Stimulated activated CD4-positive, alpha-beta T cell treated with anti-CD3 and anti-CD28 coated beads, TNF-alpha, amount 100 ng/mL, for 24 hours (primary cell): ENCODE measurements at regions not wholly inside any gene's neighbourhood (a gene's known extent, or its start where the extent isn't known, plus 50 kb on each side); places are given as distances from the start of the nearest gene placed in this dataset.

Experiments
- DNase-seq, 3 experiments: peaks; one replicate each; pipeline ENCODE4 v3.0.0-alpha.2; 2020; ENCODE audit warnings: low read depth in 3 of 3

GRCh38 chr10:128316925-128317324 is 190.7 kb upstream of the MKI67 start:
- DNase-seq = no peak

GRCh38 chr10:128318366-128318765 is 192.1 kb upstream of the MKI67 start:
- no peak for DNase-seq

GRCh38 chr10:128318913-128319312 is 192.7 kb upstream of the MKI67 start:
- no peak for DNase-seq

GRCh38 chr10:128322106-128322505 is 195.9 kb upstream of the MKI67 start:
- DNase-seq = no peak

GRCh38 chr10:128322950-128323349 is 196.7 kb upstream of the MKI67 start:
- DNase-seq = no peak

GRCh38 chr10:128324058-128324827 is 198.0 kb upstream of the MKI67 start:
- no peak for DNase-seq

- DNase-seq = no peak
Measured at GRCh38 chr10:128325788-128326187, 199.6 kb upstream of the MKI67 start.

GRCh38 chr10:128326251-128326650 is 200.0 kb upstream of the MKI67 start:
- DNase-seq = no peak

GRCh38 chr10:128326851-128327250 is 200.6 kb upstream of the MKI67 start:
- no peak for DNase-seq

- DNase-seq = no peak
Measured at GRCh38 chr10:128336401-128336800, 210.2 kb upstream of the MKI67 start.

- DNase-seq = no peak
Measured at GRCh38 chr10:128337860-128338378, 211.7 kb upstream of the MKI67 start.

GRCh38 chr10:128338951-128339350 is 212.7 kb upstream of the MKI67 start:
- no peak for DNase-seq

- DNase-seq = no peak
Measured at GRCh38 chr10:128339753-128340152, 213.5 kb upstream of the MKI67 start.

GRCh38 chr10:128345353-128345752 is 219.1 kb upstream of the MKI67 start:
- DNase-seq = no peak

- no peak for DNase-seq
Measured at GRCh38 chr10:128360783-128361182, 234.6 kb upstream of the MKI67 start.

GRCh38 chr10:128361487-128361886 is 235.3 kb upstream of the MKI67 start:
- no peak for DNase-seq

- DNase-seq = no peak
Measured at GRCh38 chr10:128362514-128362913, 236.3 kb upstream of the MKI67 start.

- DNase-seq = no peak
Measured at GRCh38 chr10:128364631-128365030, 238.4 kb upstream of the MKI67 start.

GRCh38 chr10:128365156-128365725 is 239.0 kb upstream of the MKI67 start:
- no peak for DNase-seq

GRCh38 chr10:128367807-128368206 is 241.6 kb upstream of the MKI67 start:
- DNase-seq = no peak

- no peak for DNase-seq
Measured at GRCh38 chr10:128369101-128369650, 243.0 kb upstream of the MKI67 start.

- DNase-seq = no peak
Measured at GRCh38 chr10:128373071-128373749, 247.0 kb upstream of the MKI67 start.
